ENCODE measurements at regions not wholly inside any gene's neighbourhood (a gene's known extent, or its start where the extent isn't known, plus 50 kb on each side); places are given as distances from the start of the nearest gene placed in this dataset.

DNA sequence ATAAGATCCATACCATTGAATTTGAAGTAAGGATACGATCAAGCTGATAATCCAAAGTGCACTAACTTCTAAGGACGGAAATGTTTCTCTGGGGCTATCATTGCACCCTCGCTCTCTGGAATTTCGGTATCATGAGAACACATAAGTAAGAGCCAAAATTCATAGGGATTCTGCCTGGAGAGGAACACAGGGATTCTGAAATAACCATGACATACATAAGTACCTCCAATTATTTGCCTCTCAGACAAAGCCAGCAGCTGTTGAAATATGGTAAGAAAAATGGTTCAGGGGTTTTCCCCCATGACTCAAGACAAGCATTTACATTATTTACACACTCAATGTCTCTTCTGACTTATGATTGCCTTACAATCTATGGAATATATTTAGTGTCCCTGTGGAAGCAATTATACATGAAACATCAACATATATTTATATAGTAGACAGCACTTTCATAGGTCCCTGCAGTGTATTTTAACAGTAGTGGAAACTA lies 1123.6 kb upstream of the SEL1L start:
- TF ChIP-seq POLR2A (IDR thresholded peaks at IDR 0.05), result no peak
- TF ChIP-seq, protein P1, sequence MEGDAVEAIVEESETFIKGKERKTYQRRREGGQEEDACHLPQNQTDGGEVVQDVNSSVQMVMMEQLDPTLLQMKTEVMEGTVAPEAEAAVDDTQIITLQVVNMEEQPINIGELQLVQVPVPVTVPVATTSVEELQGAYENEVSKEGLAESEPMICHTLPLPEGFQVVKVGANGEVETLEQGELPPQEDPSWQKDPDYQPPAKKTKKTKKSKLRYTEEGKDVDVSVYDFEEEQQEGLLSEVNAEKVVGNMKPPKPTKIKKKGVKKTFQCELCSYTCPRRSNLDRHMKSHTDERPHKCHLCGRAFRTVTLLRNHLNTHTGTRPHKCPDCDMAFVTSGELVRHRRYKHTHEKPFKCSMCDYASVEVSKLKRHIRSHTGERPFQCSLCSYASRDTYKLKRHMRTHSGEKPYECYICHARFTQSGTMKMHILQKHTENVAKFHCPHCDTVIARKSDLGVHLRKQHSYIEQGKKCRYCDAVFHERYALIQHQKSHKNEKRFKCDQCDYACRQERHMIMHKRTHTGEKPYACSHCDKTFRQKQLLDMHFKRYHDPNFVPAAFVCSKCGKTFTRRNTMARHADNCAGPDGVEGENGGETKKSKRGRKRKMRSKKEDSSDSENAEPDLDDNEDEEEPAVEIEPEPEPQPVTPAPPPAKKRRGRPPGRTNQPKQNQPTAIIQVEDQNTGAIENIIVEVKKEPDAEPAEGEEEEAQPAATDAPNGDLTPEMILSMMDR (IDR thresholded peaks at IDR 0.05), result no peak
